OCI-LY1 (cell line): ENCODE measurements at regions not wholly inside any gene's neighbourhood (a gene's known extent, or its start where the extent isn't known, plus 50 kb on each side); places are given as distances from the start of the nearest gene placed in this dataset.

Source experiments
- CTCF ChIP-seq: fragments of 200-600 bp; sonication (generic), shearing (Covaris generic); IDR thresholded peaks from 2 replicates; pipeline ENCODE4 v1.5.1; 2017; ENCODE audit warnings: mild to moderate bottlenecking, antibody characterized with exemption, low read length, moderate library complexity, mixed read lengths
- EZH2 ChIP-seq: fragments of 200-600 bp; sonication (generic), shearing (Covaris generic); IDR thresholded peaks from 2 replicates; pipeline ENCODE4 v1.8.0; 2017; ENCODE audit warnings: borderline replicate concordance, mixed run types, mild to moderate bottlenecking, antibody characterized with exemption, low read length, moderate library complexity, mixed read lengths

- TF ChIP-seq CTCF (no peak), EZH2 (no peak)
Observed at GRCh38 chr20:52869276-52869675, 102.9 kb upstream of the TSHZ2 start.
